A549 (cell line): ENCODE measurements at regions not wholly inside any gene's neighbourhood (a gene's known extent, or its start where the extent isn't known, plus 50 kb on each side); places are given as distances from the start of the nearest gene placed in this dataset.

ENCODE experiments used
- ATAC-seq, 2 experiments: fragments of 200-7000 bp in 1 of 2; fragments of >200 bp in 1 of 2; cut with Nextera tagmentation in 1 of 2; cut with Tn5 transposase in 1 of 2; 3 replicates each; pipeline versions ENCODE4 v1.8.0 to v1.9.1; 2018 to 2020; ENCODE audit warnings: mild to moderate bottlenecking in 1 of 2, moderate library complexity in 1 of 2
- CTCF ChIA-PET: fragments of 300-600 bp; sonication (Branson Sonifier 250); formaldehyde crosslinking; extraction: SDS; loops from one replicate; lab custom pipeline; 2021; ENCODE audit warnings: antibody characterized with exemption, inconsistent platforms; lab: Yijun Ruan, JAX
- POLR2A ChIA-PET: fragments of 350-600 bp; formaldehyde crosslinking; extraction: SDS; loops from one replicate; lab custom pipeline; 2021; ENCODE audit warnings: antibody characterized with exemption, inconsistent platforms; lab: Yijun Ruan, JAX
- DNase-seq, 2 experiments: peaks; one replicate each; pipeline versions ENCODE4 v3.0.0 to v3.0.0-alpha.2; 2011 to 2016; ENCODE audit warnings: low read depth in 1 of 2, low spot score in 1 of 2
- FAIRE-seq: peaks from 2 replicates; lab custom pipeline; 2011; peaks lifted over from hg19 to GRCh38; lab: Jason Lieb, UNC
- H3K27ac ChIP-seq, 2 experiments: fragments of >200 bp; sonication (Bioruptor Twin); formaldehyde crosslinking; 3 replicates each; pipeline ENCODE4 v1.5.1; 2016 to 2017
- H3K4me1 ChIP-seq: fragments of >200 bp; sonication (Bioruptor Twin); formaldehyde crosslinking; 3 replicates; pipeline ENCODE4 v1.6.1; 2016
- H3K4me2 ChIP-seq: fragments of >200 bp; sonication (Bioruptor Twin); formaldehyde crosslinking; 3 replicates; pipeline ENCODE4 v1.6.1; 2016
- H3K4me3 ChIP-seq: fragments of >200 bp; sonication (Bioruptor Twin); formaldehyde crosslinking; 3 replicates; pipeline ENCODE4 v1.5.1; 2016
- H3K9me3 ChIP-seq: fragments of >200 bp; sonication (Bioruptor Twin); formaldehyde crosslinking; 3 replicates; pipeline ENCODE4 v1.6.1; 2016
- CBX2 ChIP-seq: fragments of 200-600 bp; sonication (generic); IDR thresholded peaks from 2 replicates; pipeline ENCODE4 v1.6.1; 2016; ENCODE audit warnings: low read depth, mild to moderate bottlenecking, borderline replicate concordance
- CTCF ChIP-seq: fragments of >200 bp; sonication (Bioruptor Twin); formaldehyde crosslinking; IDR thresholded peaks from 3 replicates; pipeline ENCODE4 v1.5.1; 2016
- EHMT2 ChIP-seq: fragments of 200-600 bp; sonication (generic); IDR thresholded peaks from 2 replicates; pipeline ENCODE4 v1.6.1; 2016; ENCODE audit warnings: antibody characterized with exemption, low read depth, mild to moderate bottlenecking, moderate library complexity
- EP300 ChIP-seq, 2 experiments: fragments of >200 bp; sonication (Bioruptor Twin); formaldehyde crosslinking; IDR thresholded peaks; 2 replicates in 1 of 2; 3 replicates in 1 of 2; pipeline ENCODE4 v1.6.1; 2016 to 2017
- ESRRA ChIP-seq: fragments of 150-350 bp; IDR thresholded peaks from 2 replicates; pipeline ENCODE4 v1.6.1; 2014; ENCODE audit warnings: mild to moderate bottlenecking, low read length, borderline replicate concordance
- FOSB ChIP-seq: fragments of 250-450 bp; sonication (Bioruptor Pico); IDR thresholded peaks from 2 replicates; pipeline ENCODE4 v1.5.0; 2020; ENCODE audit warnings: mild to moderate bottlenecking, moderate library complexity
- FOXS1 ChIP-seq: fragments of 250-450 bp; sonication (Bioruptor Pico); IDR thresholded peaks from 2 replicates; pipeline ENCODE4 v1.5.0; 2020; ENCODE audit warnings: mild to moderate bottlenecking, moderate library complexity
- GATA3 ChIP-seq: IDR thresholded peaks from 2 replicates; pipeline ENCODE4 v1.6.1; 2012; ENCODE audit warnings: borderline replicate concordance
- HEYL ChIP-seq: fragments of 250-450 bp; sonication (Bioruptor Pico); IDR thresholded peaks from 2 replicates; pipeline ENCODE4 v1.8.0; 2021; ENCODE audit warnings: mild to moderate bottlenecking, moderate library complexity
- HMGXB4 ChIP-seq: fragments of 250-450 bp; sonication (Bioruptor Pico); IDR thresholded peaks from 2 replicates; pipeline ENCODE4 v1.5.0; 2021; ENCODE audit warnings: mild to moderate bottlenecking, moderate library complexity, borderline replicate concordance
- HOXA7 ChIP-seq: fragments of 250-450 bp; sonication (Bioruptor Pico); IDR thresholded peaks from 2 replicates; pipeline ENCODE4 v1.5.0; 2020; ENCODE audit warnings: mild to moderate bottlenecking, moderate library complexity
- JUN ChIP-seq, 2 experiments: fragments of >200 bp; sonication (Bioruptor Twin); formaldehyde crosslinking; IDR thresholded peaks; 2 replicates in 1 of 2; 3 replicates in 1 of 2; pipeline ENCODE4 v1.6.1; 2016 to 2017
- MAX ChIP-seq: IDR thresholded peaks from 2 replicates; pipeline ENCODE4 v1.6.1; 2012
- MAZ ChIP-seq: fragments of 150-350 bp; IDR thresholded peaks from 2 replicates; pipeline ENCODE4 v1.6.1; 2014; ENCODE audit warnings: antibody characterized with exemption, low read depth, low read length, borderline replicate concordance
- MYC ChIP-seq: IDR thresholded peaks from 2 replicates; pipeline ENCODE4 v1.6.1; 2012; ENCODE audit warnings: mild to moderate bottlenecking, inconsistent platforms, low read length, improper control_type of control experiment, borderline replicate concordance
- NFE2L2 ChIP-seq: fragments of 150-350 bp; conservative IDR thresholded peaks from 2 replicates; pipeline ENCODE4 v1.6.1; 2014; ENCODE audit warnings: low read length
- NPAS2 ChIP-seq: fragments of 250-450 bp; sonication (Bioruptor Pico); IDR thresholded peaks from 2 replicates; pipeline ENCODE4 v1.8.0; 2022; ENCODE audit warnings: mild to moderate bottlenecking, moderate library complexity, borderline replicate concordance
- NR3C1 ChIP-seq: fragments of >200 bp; sonication (Bioruptor Twin); formaldehyde crosslinking; IDR thresholded peaks from 3 replicates; pipeline ENCODE4 v1.6.1; 2017
- PBX3 ChIP-seq: IDR thresholded peaks from 2 replicates; pipeline ENCODE4 v1.6.1; 2012
- PHF8 ChIP-seq: fragments of 200-600 bp; sonication (generic); IDR thresholded peaks from 2 replicates; pipeline ENCODE4 v1.6.1; 2016; ENCODE audit warnings: low read depth, mild to moderate bottlenecking, antibody characterized with exemption, moderate library complexity, borderline replicate concordance
- POLR2A ChIP-seq: IDR thresholded peaks from 2 replicates; pipeline ENCODE4 v1.6.1; 2012; ENCODE audit warnings: mild to moderate bottlenecking, low read length
- POLR2AphosphoS2 ChIP-seq: conservative IDR thresholded peaks from 2 replicates; pipeline ENCODE4 v1.6.1; 2012; ENCODE audit warnings: low read length, improper control_type of control experiment, inconsistent platforms
- RAD21 ChIP-seq, 2 experiments: fragments of >200 bp in 1 of 2; sonication (Bioruptor Twin) in 1 of 2; formaldehyde crosslinking in 1 of 2; IDR thresholded peaks in 1 of 2; conservative IDR thresholded peaks in 1 of 2; 2 replicates in 1 of 2; 3 replicates in 1 of 2; pipeline ENCODE4 v1.6.1; 2012 to 2018; ENCODE audit warnings: inconsistent platforms in 1 of 2
- RARB ChIP-seq: fragments of 250-450 bp; sonication (Bioruptor Pico); IDR thresholded peaks from 2 replicates; pipeline ENCODE4 v1.8.0; 2021; ENCODE audit warnings: mild to moderate bottlenecking, moderate library complexity
- SMC3 ChIP-seq: fragments of >200 bp; sonication (Bioruptor Twin); formaldehyde crosslinking; IDR thresholded peaks from 3 replicates; pipeline ENCODE4 v1.6.1; 2018; ENCODE audit warnings: inconsistent platforms
- TFCP2L1 ChIP-seq: fragments of 250-450 bp; sonication (Bioruptor Pico); IDR thresholded peaks from 2 replicates; pipeline ENCODE4 v1.5.0; 2021; ENCODE audit warnings: mild to moderate bottlenecking
- ZFP36 ChIP-seq: fragments of 450-650 bp; IDR thresholded peaks from 2 replicates; pipeline ENCODE4 v1.6.1; 2014; ENCODE audit warnings: borderline replicate concordance; ENCODE audit not compliant: partially characterized antibody
- ZSCAN20 ChIP-seq: fragments of 250-450 bp; sonication (Bioruptor Pico); IDR thresholded peaks from 2 replicates; pipeline ENCODE4 v1.8.0; 2022; ENCODE audit warnings: mild to moderate bottlenecking, moderate library complexity
- WGBS: methylation state at CpG from one replicate; pipeline ENCODE4 v1.1.6; 2017; ENCODE audit errors: missing lambda C conversion rate; 5-methylcytosine and 5-hydroxymethylcytosine counted together

GRCh38 chr6:144580771-144581170 lies 295.6 kb downstream of the UTRN start:
- ChIA-PET POLR2A (no interaction called here), CTCF (interaction anchor here (1.1 kb wide), 1 partner anchor 449 kb away, joined by 3 read pairs; no protein-coding TSS in a partner anchor)
- 83% methylated on average over 1 of the region's 1 CpG for WGBS
- no peak overlapping the region for H3K27ac ChIP-seq
- no peak overlapping the region for H3K4me3 ChIP-seq
- no peak for FAIRE-seq
- ATAC-seq = no peak
- no peaks in the 10 kb centered on the region for H3K4me1 ChIP-seq
- H3K4me2 ChIP-seq = no peak overlapping the region
- TF ChIP-seq ESRRA = no peak
- TF ChIP-seq GATA3 = no peak
- TF ChIP-seq TFCP2L1 (CRISPR knock-in tag) = no peak
- TF ChIP-seq MAX = no peak
- no peak for TF ChIP-seq HEYL (CRISPR knock-in tag)
- TF ChIP-seq RAD21 (conservative IDR thresholded peaks at IDR 0.05 in 1 of 2, IDR thresholded peaks at IDR 0.05 in 1 of 2) = no peak
- TF ChIP-seq NFE2L2 = no peak
- TF ChIP-seq NPAS2 (CRISPR knock-in tag) = no peak
- TF ChIP-seq EHMT2 = no peak
- no peak for TF ChIP-seq EP300 (IDR thresholded peaks at IDR 0.05)
- no peak for TF ChIP-seq ZFP36
- TF ChIP-seq FOXS1 (CRISPR knock-in tag) = no peak
- no peak for TF ChIP-seq NR3C1
- no peak for TF ChIP-seq HMGXB4
- TF ChIP-seq MYC = no peak
- DNase-seq = no peak
- H3K9me3 ChIP-seq = no peaks in the 10 kb centered on the region

- TF ChIP-seq SMC3 (peak; percentile 34; the same call in 2 of the 3 replicates), RAD21 (conservative IDR thresholded peaks at IDR 0.05 in 1 of 2, IDR thresholded peaks at IDR 0.05 in 1 of 2) (peak; percentile 41 to 56; a peak in 4 of 5 replicates), EP300 (IDR thresholded peaks at IDR 0.05) (no peak), CTCF (peak; percentile 46)
- Histone ChIP-seq H3K27ac (no peak overlapping the region), H3K4me3 (no peak overlapping the region), H3K9me3 (no peaks in the 10 kb centered on the region), H3K4me1 (0 out of 3 replicates have a peak, but pooled peaks cover 3% of the 10 kb centered on the region), H3K4me2 (no peak overlapping the region)
- ChIA-PET CTCF (interaction anchor here (1.1 kb wide), 1 partner anchor 1052 kb away, joined by 5 read pairs; no protein-coding TSS in a partner anchor), POLR2A (no interaction called here)
- DNase-seq = peak; percentile 5 to 25
- FAIRE-seq = no peak
- peak; percentile 59 to 67; a peak in 4 of 6 replicates for ATAC-seq
- 49% methylated on average over 5 of the region's 5 CpGs for WGBS
Observed at GRCh38 chr6:144581812-144582537, 296.8 kb downstream of the UTRN start.

- POLR2A ChIA-PET = no interaction called here
Observed at GRCh38 chr6:144582939-144583613, 297.9 kb downstream of the UTRN start.

More at GRCh38 chr6:144582939-144583613, 297.9 kb downstream of the UTRN start:
- Histone ChIP-seq H3K4me1 (0 out of 3 replicates have a peak, but pooled peaks cover 3% of the 10 kb centered on the region), H3K4me3 (no peak overlapping the region), H3K9me3 (no peaks in the 10 kb centered on the region), H3K4me2 (no peak overlapping the region), H3K27ac (no peak overlapping the region)
- 85% methylated on average over 16 of the region's 16 CpGs for WGBS
- no peak for ATAC-seq
- no peak for DNase-seq
- no peak for FAIRE-seq
- CTCF ChIA-PET = interaction anchor here (1.1 kb wide), 1 partner anchor 1051 kb away, joined by 5 read pairs; no protein-coding TSS in a partner anchor
- TF ChIP-seq POLR2A (no peak), PBX3 (no peak), FOXS1 (CRISPR knock-in tag) (no peak), RARB (CRISPR knock-in tag) (no peak), CBX2 (no peak), MYC (no peak), PHF8 (no peak), NPAS2 (CRISPR knock-in tag) (no peak), FOSB (CRISPR knock-in tag) (no peak), HOXA7 (CRISPR knock-in tag) (no peak), JUN (IDR thresholded peaks at IDR 0.05) (no peak), POLR2AphosphoS2 (no peak), ZSCAN20 (no peak), MAZ (no peak)
